ENCODE measurements at regions not wholly inside any gene's neighbourhood (a gene's known extent, or its start where the extent isn't known, plus 50 kb on each side); places are given as distances from the start of the nearest gene placed in this dataset.

- 100% methylated on average over 1 of the region's 1 CpG; no CpG with 5 or more reads in 1 of the 2 experiments for WGBS, 2 experiments (ENCODE audit: insufficient coverage in 1 of 2, insufficient read length in 1 of 2)
- no peaks in the 10 kb centered on the region for H3K27me3 Mint-ChIP-seq (ENCODE audit: insufficient read depth)
- Histone ChIP-seq H3K27ac (ENCODE audit: low read depth, low read length) (no peak overlapping the region), H3K4me1 (ENCODE audit: control insufficient read depth, insufficient read depth, low read length) (no peaks in the 10 kb centered on the region), H3K9ac (ENCODE audit: extremely low read depth, low read length, poor library complexity, severe bottlenecking) (no peak overlapping the region), H3K9me3 (ENCODE audit: control insufficient read depth, low read length) (no peaks in the 10 kb centered on the region), H3K27me3 (ENCODE audit: control insufficient read depth, insufficient read depth, low read length, poor library complexity, severe bottlenecking) (no peaks in the 10 kb centered on the region), H3K4me3 (ENCODE audit: low read length) (no peak overlapping the region), H3K36me3 (ENCODE audit: control insufficient read depth, insufficient read depth, low read length) (no peaks in the 10 kb centered on the region)
- no peak overlapping the region for H3K4me3 Mint-ChIP-seq
- no peak for TF ChIP-seq CTCF (conservative IDR thresholded peaks at IDR 0.05)
- DNase-seq, result no peak
- H3K9me3 Mint-ChIP-seq, result no peaks in the 10 kb centered on the region
- no peaks in the 10 kb centered on the region for H3K36me3 Mint-ChIP-seq (ENCODE audit: low read depth)
- no peaks in the 10 kb centered on the region for H3K4me1 Mint-ChIP-seq
- no peak overlapping the region for H3K27ac Mint-ChIP-seq
Measured at GRCh38 chr12:47348206-47348605, 268.4 kb upstream of the AMIGO2 start.

- Histone ChIP-seq H3K9ac (ENCODE audit: extremely low read depth, low read length, poor library complexity, severe bottlenecking) (no peak overlapping the region), H3K36me3 (ENCODE audit: control insufficient read depth, insufficient read depth, low read length) (no peaks in the 10 kb centered on the region), H3K4me1 (ENCODE audit: control insufficient read depth, insufficient read depth, low read length) (no peaks in the 10 kb centered on the region), H3K4me3 (ENCODE audit: low read length) (no peak overlapping the region), H3K27me3 (ENCODE audit: control insufficient read depth, insufficient read depth, low read length, poor library complexity, severe bottlenecking) (no peaks in the 10 kb centered on the region), H3K27ac (ENCODE audit: low read depth, low read length) (no peak overlapping the region), H3K9me3 (ENCODE audit: control insufficient read depth, low read length) (no peaks in the 10 kb centered on the region)
- no peaks in the 10 kb centered on the region for H3K4me1 Mint-ChIP-seq
- H3K27ac Mint-ChIP-seq, result no peak overlapping the region
- H3K27me3 Mint-ChIP-seq (ENCODE audit: insufficient read depth), result no peaks in the 10 kb centered on the region
- H3K36me3 Mint-ChIP-seq (ENCODE audit: low read depth), result no peaks in the 10 kb centered on the region
- no peak overlapping the region for H3K4me3 Mint-ChIP-seq
- WGBS, 2 experiments (ENCODE audit: insufficient coverage in 1 of 2, insufficient read length in 1 of 2), result 96 to 100% methylated on average over 2 to 4 of the region's 4 CpGs
- DNase-seq, result no peak
- H3K9me3 Mint-ChIP-seq, result no peaks in the 10 kb centered on the region
- no peak for TF ChIP-seq CTCF (conservative IDR thresholded peaks at IDR 0.05)
Measured at GRCh38 chr12:47346251-47347019, 266.7 kb upstream of the AMIGO2 start.

GRCh38 chr12:47343684-47344567, 264.2 kb upstream of the AMIGO2 start:
- no peak for TF ChIP-seq CTCF (conservative IDR thresholded peaks at IDR 0.05)
- H3K4me3 Mint-ChIP-seq, result no peak overlapping the region
- no peaks in the 10 kb centered on the region for H3K36me3 ChIP-seq (ENCODE audit: control insufficient read depth, insufficient read depth, low read length)
- H3K36me3 Mint-ChIP-seq (ENCODE audit: low read depth), result no peaks in the 10 kb centered on the region
- no peaks in the 10 kb centered on the region for H3K27me3 Mint-ChIP-seq (ENCODE audit: insufficient read depth)
- no peaks in the 10 kb centered on the region for H3K9me3 ChIP-seq (ENCODE audit: control insufficient read depth, low read length)
- no peak overlapping the region for H3K4me3 ChIP-seq (ENCODE audit: low read length)
- H3K9me3 Mint-ChIP-seq, result no peaks in the 10 kb centered on the region
- 85 to 97% methylated on average over 2 of the region's 2 CpGs for WGBS, 2 experiments (ENCODE audit: insufficient coverage in 1 of 2, insufficient read length in 1 of 2)
- no peaks in the 10 kb centered on the region for H3K4me1 ChIP-seq (ENCODE audit: control insufficient read depth, insufficient read depth, low read length)
- no peak overlapping the region for H3K9ac ChIP-seq (ENCODE audit: extremely low read depth, low read length, poor library complexity, severe bottlenecking)
- no peaks in the 10 kb centered on the region for H3K4me1 Mint-ChIP-seq
- no peak for DNase-seq
- H3K27me3 ChIP-seq (ENCODE audit: control insufficient read depth, insufficient read depth, low read length, poor library complexity, severe bottlenecking), result no peaks in the 10 kb centered on the region
- H3K27ac ChIP-seq (ENCODE audit: low read depth, low read length), result no peak overlapping the region
- no peak overlapping the region for H3K27ac Mint-ChIP-seq

Measured in endodermal cell (in vitro differentiated cells).